ENCODE measurements at regions not wholly inside any gene's neighbourhood (a gene's known extent, or its start where the extent isn't known, plus 50 kb on each side); places are given as distances from the start of the nearest gene placed in this dataset.

GRCh38 chr1:185459141-185459540, 142.1 kb upstream of the IVNS1ABP start:
- TF ChIP-seq POLR2AphosphoS5 (IDR thresholded peaks at IDR 0.05; ENCODE audit: low read depth): no peak
- TF ChIP-seq CTCF (IDR thresholded peaks at IDR 0.05; ENCODE audit: insufficient read depth, low read length): no peak
- no peak for TF ChIP-seq GABPA (IDR thresholded peaks at IDR 0.05; ENCODE audit: low read depth)

Data from HL-60 (cell line).